PC-3 (cell line): ENCODE measurements at regions not wholly inside any gene's neighbourhood (a gene's known extent, or its start where the extent isn't known, plus 50 kb on each side); places are given as distances from the start of the nearest gene placed in this dataset.

ENCODE experiments used
- CTCF ChIP-seq: fragments of 300-600 bp; sonication (generic); conservative IDR thresholded peaks from 2 replicates; pipeline ENCODE4 v1.5.1; 2017; ENCODE audit warnings: antibody characterized with exemption, low read depth, mild to moderate bottlenecking, low read length
- EZH2 ChIP-seq: fragments of 300-600 bp; sonication (generic); IDR thresholded peaks from one replicate; pipeline ENCODE4 v1.6.1; 2017; ENCODE audit warnings: antibody characterized with exemption, mild to moderate bottlenecking, low read length; ENCODE audit not compliant: unreplicated experiment

- no peak for TF ChIP-seq CTCF
- no peak for TF ChIP-seq EZH2
Observed at GRCh38 chr17:37820995-37821713, 76.3 kb upstream of the HNF1B start.
